COLO829 (cell line): ENCODE measurements at regions not wholly inside any gene's neighbourhood (a gene's known extent, or its start where the extent isn't known, plus 50 kb on each side); places are given as distances from the start of the nearest gene placed in this dataset.
"Not testable (repeated sequence)": the region's sequence is repeated elsewhere in the genome, so short reads cannot be mapped to it uniquely, and the experiment has no call there.

Experiments used
- DNase-seq: peaks from one replicate; pipeline ENCODE4 v3.0.0; 2012; ENCODE audit warnings: low spot score

DNA sequence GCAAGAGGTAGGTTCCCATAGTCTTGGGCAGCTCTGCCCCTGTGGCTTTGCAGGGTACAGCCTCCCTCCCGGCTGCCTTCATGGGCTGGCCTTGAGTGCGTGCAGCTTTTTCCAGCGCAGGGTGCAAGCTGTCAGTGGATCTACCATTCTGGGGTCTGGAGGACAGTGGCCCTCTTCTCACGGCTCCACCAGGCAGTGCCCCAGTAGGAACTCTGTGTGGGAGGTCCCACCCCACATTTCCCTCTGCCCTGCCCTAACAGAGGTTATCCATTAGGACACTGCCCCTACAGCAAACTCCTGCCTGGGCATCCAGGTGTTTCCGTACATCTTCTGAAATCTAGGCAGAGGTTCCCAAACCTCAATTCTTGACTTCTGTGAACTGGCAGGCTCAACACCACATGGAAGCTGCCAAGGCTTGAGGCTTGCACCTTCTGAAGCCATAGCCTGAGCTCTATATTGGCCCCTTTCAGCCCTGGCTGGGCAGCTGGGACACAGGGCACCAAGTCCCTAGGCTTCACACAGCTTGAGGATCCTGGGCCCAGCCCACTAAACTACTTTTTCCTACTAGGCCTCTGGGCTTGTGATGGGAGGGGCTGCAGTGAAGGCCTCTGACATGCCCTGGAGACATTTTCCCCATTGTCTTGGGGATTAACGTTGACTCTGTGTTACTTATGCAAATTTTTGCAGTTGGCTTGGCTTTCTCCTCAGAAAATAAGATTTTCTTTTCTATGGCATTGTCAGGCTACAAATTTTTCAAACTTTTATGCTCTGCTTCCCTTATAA lies 482.7 kb downstream of the CNTN3 start:
- not testable (repeated sequence) for DNase-seq

DNA sequence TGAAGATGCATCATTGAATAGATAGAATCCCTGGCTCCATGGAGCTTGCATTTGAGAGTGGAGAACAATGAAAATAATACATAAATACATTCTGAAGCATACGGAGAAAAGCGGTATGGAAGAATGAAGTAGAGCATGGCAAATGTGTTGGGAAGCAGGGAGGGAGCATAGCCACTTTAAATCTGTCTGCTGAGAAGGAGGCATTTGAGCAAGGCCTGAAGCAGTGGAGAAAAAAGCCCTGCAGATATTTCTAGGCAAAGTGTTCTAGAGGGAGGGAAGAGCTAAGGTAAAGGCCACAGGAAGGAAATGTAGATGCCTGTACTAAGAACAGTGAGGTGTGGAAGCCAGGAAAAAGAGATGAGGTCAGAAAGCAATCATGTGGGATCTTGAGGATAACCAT lies 484.8 kb downstream of the CNTN3 start:
- DNase-seq = no peak

- DNase-seq = no peak
Measured at GRCh38 chr3:74129056-74129455, 485.4 kb downstream of the CNTN3 start.

DNA sequence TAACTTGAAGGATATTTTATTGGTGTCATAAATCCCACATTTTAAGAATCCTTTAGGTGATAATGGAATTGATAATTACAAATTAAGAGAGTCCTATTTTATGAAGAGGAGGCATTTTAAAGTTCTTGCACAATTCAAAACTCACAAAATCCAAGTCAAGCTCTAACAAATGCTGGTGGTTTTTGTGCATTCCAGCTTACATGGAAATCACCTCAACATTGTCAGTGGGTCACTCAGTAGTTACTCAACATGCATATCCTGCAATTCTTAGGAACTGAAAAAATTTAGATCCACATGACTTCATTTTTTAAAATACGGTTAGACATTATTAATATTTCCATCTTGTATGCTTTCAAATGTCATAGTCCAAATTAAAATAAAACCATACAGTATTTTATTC lies 487.2 kb downstream of the CNTN3 start:
- no peak for DNase-seq

GRCh38 chr3:74124782-74125181 lies 489.7 kb downstream of the CNTN3 start:
- DNase-seq = no peak

DNA sequence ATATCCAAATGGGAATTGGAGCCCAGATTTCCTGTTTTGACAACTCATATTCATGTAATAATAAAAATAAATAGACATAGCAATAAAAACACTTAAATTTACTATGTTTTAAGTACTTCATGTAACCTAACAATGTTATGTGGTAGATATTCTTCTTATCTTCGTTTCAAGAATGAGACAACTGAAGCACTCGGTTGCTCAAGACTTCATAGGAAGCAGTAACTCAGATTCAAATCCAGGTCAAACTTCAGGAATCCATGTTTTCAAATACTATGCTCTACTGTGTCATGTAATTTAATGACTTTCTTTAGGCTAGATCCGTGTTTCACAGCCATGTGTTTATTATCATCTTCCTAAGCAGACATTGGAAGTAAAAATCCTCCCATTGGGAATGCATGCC lies 492.2 kb downstream of the CNTN3 start:
- DNase-seq = no peak

DNA sequence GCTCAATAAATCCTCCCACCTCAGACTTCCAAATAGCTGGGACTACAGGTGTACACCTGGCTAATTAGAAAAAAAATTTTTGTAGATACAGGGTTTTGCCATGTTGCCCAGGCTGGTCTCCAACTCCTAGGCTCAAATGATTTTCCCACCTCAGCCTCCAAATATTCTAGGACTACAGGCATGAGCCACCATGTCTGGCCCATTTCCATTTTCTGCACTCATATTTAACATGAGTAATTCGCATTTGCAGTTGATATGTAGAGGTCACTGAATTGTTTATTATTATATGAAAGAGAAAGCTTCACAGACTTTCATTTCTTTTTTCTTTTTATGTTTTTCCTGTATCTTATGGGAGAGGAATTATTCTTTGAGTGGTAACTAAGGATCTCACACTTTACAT lies 492.7 kb downstream of the CNTN3 start:
- no peak for DNase-seq

- DNase-seq = no peak
Measured at GRCh38 chr3:74119221-74119620, 494.5 kb upstream of the PDZRN3 start.

GRCh38 chr3:74115906-74116305 lies 491.2 kb upstream of the PDZRN3 start:
- DNase-seq = no peak

DNA sequence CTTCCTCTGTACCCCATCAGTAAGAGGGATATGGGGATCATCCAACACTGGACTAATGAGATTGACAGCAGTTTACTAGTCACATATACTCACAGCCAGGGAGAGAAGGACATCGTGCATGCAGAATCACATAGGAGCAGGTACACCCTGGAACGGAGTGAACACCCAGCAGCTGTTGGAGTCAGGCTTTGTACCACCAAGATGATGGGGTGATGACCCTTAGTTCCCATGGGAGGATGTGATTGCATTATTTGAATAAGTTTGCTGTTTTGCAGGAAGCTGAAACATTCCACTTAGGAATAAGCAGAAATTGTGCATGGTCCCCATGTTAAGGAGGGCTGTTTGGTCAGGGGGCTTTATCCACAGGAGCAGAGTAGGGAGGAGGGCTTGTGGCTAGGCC lies 482.7 kb upstream of the PDZRN3 start:
- no peak for DNase-seq

- no peak for DNase-seq
Measured at GRCh38 chr3:74106925-74107324, 482.2 kb upstream of the PDZRN3 start.

DNA sequence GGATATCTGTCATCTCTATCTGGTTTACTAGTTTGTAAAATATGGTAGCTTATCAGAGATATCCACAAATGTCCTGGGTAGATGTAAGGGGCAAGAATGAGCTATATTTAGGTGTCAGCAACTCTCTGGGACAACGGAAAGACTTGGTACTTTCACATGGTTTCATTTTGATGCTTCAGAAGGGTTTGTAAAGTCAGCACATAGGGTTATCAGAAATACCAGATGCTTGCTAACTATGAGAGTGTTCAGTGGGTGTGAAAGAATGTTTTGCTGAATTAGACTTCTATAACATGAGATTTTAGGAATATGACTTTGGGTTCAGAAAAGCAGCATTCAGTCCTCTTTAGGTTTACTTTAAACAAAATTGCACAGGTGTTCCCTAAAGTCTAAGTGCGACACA lies 466.5 kb upstream of the PDZRN3 start:
- no peak for DNase-seq

GRCh38 chr3:74089814-74090213 lies 465.1 kb upstream of the PDZRN3 start:
- DNase-seq = no peak

GRCh38 chr3:74080056-74080461 lies 455.3 kb upstream of the PDZRN3 start:
- DNase-seq = no peak

- DNase-seq = no peak
Measured at GRCh38 chr3:74075241-74075640, 450.5 kb upstream of the PDZRN3 start.

GRCh38 chr3:74074700-74075099 lies 450.0 kb upstream of the PDZRN3 start:
- DNase-seq = no peak

DNA sequence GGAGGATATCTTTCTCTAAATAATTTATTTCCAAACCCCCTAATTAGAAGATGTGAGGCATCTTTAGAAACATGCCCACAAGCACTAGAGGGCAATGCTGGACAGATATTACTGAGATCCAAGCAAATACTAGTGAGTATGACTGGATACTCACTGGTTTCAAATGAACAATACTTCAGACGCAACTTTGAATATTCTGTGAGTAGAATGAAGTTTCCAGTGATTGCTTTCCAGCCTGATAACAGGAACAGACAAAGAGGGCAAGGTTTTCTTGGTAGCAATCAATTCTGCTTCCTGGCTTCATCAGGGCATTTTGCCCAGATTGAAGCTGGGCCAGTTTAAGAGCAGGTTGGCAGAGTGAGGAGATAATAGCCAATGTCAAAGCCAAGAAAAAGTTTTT lies 442.6 kb upstream of the PDZRN3 start:
- no peak for DNase-seq

GRCh38 chr3:74066456-74066855 lies 441.7 kb upstream of the PDZRN3 start:
- no peak for DNase-seq

DNA sequence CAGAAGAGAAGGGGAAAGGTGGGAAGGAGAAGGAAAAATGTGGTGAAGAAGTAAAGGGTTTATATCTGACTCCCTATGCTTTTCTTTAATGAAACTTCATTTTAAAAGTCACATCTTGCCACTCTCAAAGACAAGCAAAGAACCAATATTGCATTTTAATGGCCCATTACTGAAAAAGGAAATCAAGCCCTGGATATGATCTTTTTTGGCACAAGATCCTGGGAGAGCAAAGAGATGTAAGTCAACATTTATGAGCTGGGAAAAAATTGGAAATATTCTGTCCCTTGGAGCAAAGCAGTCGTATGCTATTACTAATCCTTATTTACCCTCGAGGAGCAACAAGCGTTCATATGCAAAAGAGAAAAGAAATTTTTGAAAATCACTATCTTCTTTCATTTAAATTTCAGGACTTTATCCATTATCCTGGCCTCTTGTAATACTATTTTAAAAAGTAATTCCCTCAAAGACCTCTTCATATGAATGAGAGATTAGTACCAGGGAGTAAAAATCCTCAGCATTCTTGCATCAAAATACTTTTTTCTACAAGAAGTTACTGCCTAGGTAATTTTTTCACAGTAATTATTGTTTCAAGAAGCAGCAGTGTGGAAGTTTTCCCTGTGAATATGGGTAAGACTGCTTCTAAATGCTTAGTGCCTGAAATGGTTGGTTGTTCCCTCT lies 435.3 kb upstream of the PDZRN3 start:
- DNase-seq = no peak

DNA sequence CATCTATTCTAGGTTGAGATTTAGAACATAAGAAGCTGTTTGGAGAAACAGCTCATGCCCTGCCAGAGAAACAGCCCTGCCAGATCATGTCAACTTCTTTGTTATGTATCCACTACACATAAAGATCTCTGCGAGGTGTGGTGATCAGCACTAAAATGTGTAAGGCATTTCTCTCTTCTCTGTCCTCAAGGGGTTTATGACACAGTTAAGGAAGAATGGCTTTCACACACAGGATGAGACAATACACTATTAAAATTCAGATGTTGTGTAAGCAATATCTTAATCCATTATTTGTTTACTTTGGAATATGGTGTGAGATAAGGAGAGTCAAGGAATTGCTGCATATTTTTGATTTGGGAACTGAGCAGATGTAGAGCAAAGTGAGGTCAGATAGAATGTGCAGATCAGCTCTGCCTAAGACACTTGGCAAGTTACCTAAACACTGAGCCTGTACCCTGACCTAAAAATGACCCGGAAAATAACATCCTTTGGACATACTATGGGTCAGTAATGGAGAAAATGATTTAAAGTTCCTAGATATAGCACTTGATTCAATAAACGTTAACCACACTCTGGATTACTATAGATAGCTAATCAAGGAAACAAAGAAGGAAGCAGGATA lies 434.7 kb upstream of the PDZRN3 start:
- DNase-seq = no peak

DNA sequence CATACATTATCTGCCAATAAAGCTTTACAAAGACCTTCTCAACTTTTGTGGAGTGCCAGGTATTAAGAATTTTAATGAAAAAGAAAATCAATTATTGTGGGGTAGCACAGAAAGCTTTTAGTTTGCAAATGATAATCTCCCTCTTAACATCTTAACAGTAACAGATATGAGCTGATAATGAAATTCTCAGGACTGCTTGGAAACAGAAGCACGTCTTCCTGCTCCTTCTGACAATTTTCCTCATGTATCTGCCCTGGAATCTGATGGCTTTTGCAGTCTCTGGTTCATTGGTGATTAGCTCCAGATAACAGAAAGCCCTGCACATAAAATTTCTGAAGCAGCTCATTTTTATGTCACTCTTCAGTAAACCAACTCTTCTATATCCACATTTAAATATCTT lies 432.4 kb upstream of the PDZRN3 start:
- DNase-seq = no peak

DNA sequence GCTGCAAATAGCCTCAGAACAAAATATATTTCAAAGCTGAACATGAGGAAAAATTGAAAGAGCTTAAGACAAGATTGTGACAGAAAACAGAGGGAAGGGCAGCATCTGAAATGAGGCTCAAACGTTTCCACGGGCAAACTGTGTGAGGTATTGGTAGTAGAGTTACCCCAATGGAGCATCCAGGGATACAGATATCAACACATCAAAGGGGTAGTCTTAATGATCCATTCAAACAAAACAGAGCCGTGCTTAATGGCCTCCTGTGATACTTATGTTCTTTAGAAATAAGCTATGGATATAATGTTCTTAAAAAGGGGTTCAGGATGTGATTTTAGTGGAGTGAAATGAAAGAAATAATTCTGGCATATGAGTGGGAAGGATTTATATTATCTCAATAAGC lies 430.3 kb upstream of the PDZRN3 start:
- no peak for DNase-seq

- no peak for DNase-seq
Measured at GRCh38 chr3:74054566-74054965, 429.8 kb upstream of the PDZRN3 start.
